GM21515 (cell line): ENCODE measurements at regions not wholly inside any gene's neighbourhood (a gene's known extent, or its start where the extent isn't known, plus 50 kb on each side); places are given as distances from the start of the nearest gene placed in this dataset.
"Not testable (repeated sequence)": the region's sequence is repeated elsewhere in the genome, so short reads cannot be mapped to it uniquely, and the experiment has no call there.

Source experiments
- ATAC-seq: cut with Tn5 transposase; IDR thresholded peaks from one replicate; pipeline ENCODE4 v1.9.1; 2021; ENCODE audit not compliant: unreplicated experiment

- ATAC-seq: no peak
Measured at GRCh38 chr6:16040628-16040974, 88.3 kb upstream of the MYLIP start.

- not testable (repeated sequence) for ATAC-seq
Measured at GRCh38 chr6:16039892-16040627, 88.8 kb upstream of the MYLIP start.

GRCh38 chr6:16038938-16039337 is 89.9 kb upstream of the MYLIP start:
- no peak for ATAC-seq

- ATAC-seq: no peak
Measured at GRCh38 chr6:16035488-16036080, 93.3 kb upstream of the MYLIP start.

- ATAC-seq: no peak
Measured at GRCh38 chr6:16033214-16033613, 95.7 kb upstream of the MYLIP start.

GRCh38 chr6:16031278-16031981 is 97.5 kb upstream of the MYLIP start:
- no peak for ATAC-seq

- ATAC-seq: no peak
Measured at GRCh38 chr6:16028966-16029365, 99.9 kb upstream of the MYLIP start.

- ATAC-seq: no peak
Measured at GRCh38 chr6:16020259-16020658, 108.6 kb upstream of the MYLIP start.

- ATAC-seq: no peak
Measured at GRCh38 chr6:16019462-16019861, 109.4 kb upstream of the MYLIP start.

- ATAC-seq: no peak
Measured at GRCh38 chr6:16018626-16019025, 110.3 kb upstream of the MYLIP start.

GRCh38 chr6:16014325-16014724 is 114.6 kb upstream of the MYLIP start:
- ATAC-seq: not testable (repeated sequence)

- ATAC-seq: no peak
Measured at GRCh38 chr6:16007146-16007545, 121.7 kb upstream of the MYLIP start.

- ATAC-seq: no peak
Measured at GRCh38 chr6:16006681-16007080, 122.2 kb upstream of the MYLIP start.

GRCh38 chr6:16004934-16005679 is 123.8 kb upstream of the MYLIP start:
- no peak for ATAC-seq

GRCh38 chr6:16003197-16003491 is 125.7 kb upstream of the MYLIP start:
- ATAC-seq: no peak

GRCh38 chr6:16002332-16003196 is 126.3 kb upstream of the MYLIP start:
- ATAC-seq: no peak

- ATAC-seq: no peak
Measured at GRCh38 chr6:16001158-16001557, 127.7 kb upstream of the MYLIP start.

GRCh38 chr6:15999201-15999600 is 129.7 kb upstream of the MYLIP start:
- ATAC-seq: no peak

- ATAC-seq: no peak
Measured at GRCh38 chr6:15997586-15998388, 131.1 kb upstream of the MYLIP start.

- ATAC-seq: no peak
Measured at GRCh38 chr6:15996030-15996429, 132.9 kb upstream of the MYLIP start.
